ENCODE measurements at regions not wholly inside any gene's neighbourhood (a gene's known extent, or its start where the extent isn't known, plus 50 kb on each side); places are given as distances from the start of the nearest gene placed in this dataset.

DNA sequence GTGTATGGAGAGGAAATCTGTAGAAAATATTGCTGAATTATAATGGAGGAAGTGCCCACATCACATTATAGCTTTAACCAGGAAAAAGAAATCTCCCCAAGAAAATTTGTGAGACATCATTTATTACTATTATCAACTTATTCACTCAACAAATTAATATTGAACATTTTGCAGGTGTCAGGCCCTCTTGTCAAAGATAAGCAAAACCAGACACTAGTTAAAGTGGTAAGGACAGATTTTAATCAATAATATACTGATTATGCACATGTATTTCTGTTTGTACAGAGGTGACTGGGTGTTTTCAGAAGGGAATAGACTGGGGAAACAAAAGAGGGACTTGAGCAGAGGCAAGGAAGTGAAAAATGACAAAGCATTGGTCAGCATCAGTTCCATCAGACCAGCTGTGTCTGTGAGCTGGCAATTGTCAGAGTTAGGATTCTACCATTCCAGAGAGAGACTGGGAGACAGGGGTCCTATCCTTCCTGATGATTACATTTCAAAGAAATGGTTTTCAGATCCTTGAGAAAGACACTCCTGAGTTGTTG lies 519.2 kb downstream of the UTRN start:
- TF ChIP-seq, protein P1, sequence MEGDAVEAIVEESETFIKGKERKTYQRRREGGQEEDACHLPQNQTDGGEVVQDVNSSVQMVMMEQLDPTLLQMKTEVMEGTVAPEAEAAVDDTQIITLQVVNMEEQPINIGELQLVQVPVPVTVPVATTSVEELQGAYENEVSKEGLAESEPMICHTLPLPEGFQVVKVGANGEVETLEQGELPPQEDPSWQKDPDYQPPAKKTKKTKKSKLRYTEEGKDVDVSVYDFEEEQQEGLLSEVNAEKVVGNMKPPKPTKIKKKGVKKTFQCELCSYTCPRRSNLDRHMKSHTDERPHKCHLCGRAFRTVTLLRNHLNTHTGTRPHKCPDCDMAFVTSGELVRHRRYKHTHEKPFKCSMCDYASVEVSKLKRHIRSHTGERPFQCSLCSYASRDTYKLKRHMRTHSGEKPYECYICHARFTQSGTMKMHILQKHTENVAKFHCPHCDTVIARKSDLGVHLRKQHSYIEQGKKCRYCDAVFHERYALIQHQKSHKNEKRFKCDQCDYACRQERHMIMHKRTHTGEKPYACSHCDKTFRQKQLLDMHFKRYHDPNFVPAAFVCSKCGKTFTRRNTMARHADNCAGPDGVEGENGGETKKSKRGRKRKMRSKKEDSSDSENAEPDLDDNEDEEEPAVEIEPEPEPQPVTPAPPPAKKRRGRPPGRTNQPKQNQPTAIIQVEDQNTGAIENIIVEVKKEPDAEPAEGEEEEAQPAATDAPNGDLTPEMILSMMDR (conservative IDR thresholded peaks at IDR 0.05), result no peak
- Histone ChIP-seq H4K91ac (ENCODE audit: insufficient read length, low read depth, low read length) (no peak overlapping the region), H3K56ac (ENCODE audit: insufficient read length, low read depth, low read length) (no peak overlapping the region), H2BK15ac (ENCODE audit: low read depth, low read length) (no peak overlapping the region), H3K23me2 (ENCODE audit: insufficient read length, low read depth, low read length, poor library complexity, severe bottlenecking) (no peaks in the 10 kb centered on the region), H2AK5ac (ENCODE audit: insufficient read length, low read length) (no peak overlapping the region), H2AFZ (ENCODE audit: low read length) (no peak overlapping the region), H4K5ac (ENCODE audit: insufficient read length, low read depth, low read length) (no peak overlapping the region), H3K9me3 (ENCODE audit: control insufficient read depth, low read depth, low read length) (no peaks in the 10 kb centered on the region), H3K27me3 (ENCODE audit: insufficient read depth, low read length) (no peaks in the 10 kb centered on the region), H3K9ac (ENCODE audit: extremely low read depth, insufficient read length, low read length) (no peak overlapping the region), H3K4me2 (ENCODE audit: insufficient read depth, insufficient read length, low read length) (no peak overlapping the region), H3K4me1 (ENCODE audit: insufficient read depth, low read length) (no peaks in the 10 kb centered on the region), H3K79me1 (ENCODE audit: insufficient read depth, low read depth, low read length, poor library complexity, severe bottlenecking) (no peaks in the 10 kb centered on the region), H3K4ac (ENCODE audit: low read depth, low read length) (no peak overlapping the region), H3K18ac (ENCODE audit: insufficient read length, low read depth, low read length) (no peak overlapping the region), H2BK12ac (ENCODE audit: insufficient read length, low read depth, low read length) (no peak overlapping the region), H4K20me1 (ENCODE audit: control insufficient read depth, insufficient read depth, insufficient read length) (no peaks in the 10 kb centered on the region), H2BK20ac (ENCODE audit: low read depth, low read length, poor library complexity, severe bottlenecking) (no peak overlapping the region), H3K14ac (ENCODE audit: insufficient read depth, low read length) (no peak overlapping the region), H4K8ac (replicated peaks; ENCODE audit: insufficient read length, low read depth, low read length) (no peak overlapping the region), H3K23ac (ENCODE audit: insufficient read length, low read depth, low read length) (no peak overlapping the region), H2BK5ac (ENCODE audit: insufficient read length, low read length) (no peak overlapping the region), H3T11ph (ENCODE audit: low read length) (no peak overlapping the region), H2BK120ac (ENCODE audit: low read depth, low read length, poor library complexity, severe bottlenecking) (no peak overlapping the region), H3K27ac (ENCODE audit: insufficient read length, low read depth, low read length) (no peak overlapping the region), H3K79me2 (ENCODE audit: insufficient read depth, low read length) (no peaks in the 10 kb centered on the region)
- no peak for DNase-seq
- H3K36me3 Mint-ChIP-seq (ENCODE audit: insufficient read depth in 1 of 3, low read depth in 3 of 3), result peaks cover 0 to 6% (median under 1%) of the 10 kb centered on the region in 3 experiments; a peak in 1 of 7 replicates
- H3K9me3 Mint-ChIP-seq, result no peaks in the 10 kb centered on the region
- H3K27me3 Mint-ChIP-seq (ENCODE audit: low read depth), result no peaks in the 10 kb centered on the region
- peaks cover 3 to 4% of the 10 kb centered on the region in 2 experiments; a peak in 1 of 4 replicates for H3K4me1 Mint-ChIP-seq
- no peak overlapping the region for H3K4me3 Mint-ChIP-seq
- H3K27ac Mint-ChIP-seq, result no peak overlapping the region

All from H9 (cell line).